ENCODE measurements at regions not wholly inside any gene's neighbourhood (a gene's known extent, or its start where the extent isn't known, plus 50 kb on each side); places are given as distances from the start of the nearest gene placed in this dataset.
"Not testable (repeated sequence)": the region's sequence is repeated elsewhere in the genome, so short reads cannot be mapped to it uniquely, and the experiment has no call there.

DNA sequence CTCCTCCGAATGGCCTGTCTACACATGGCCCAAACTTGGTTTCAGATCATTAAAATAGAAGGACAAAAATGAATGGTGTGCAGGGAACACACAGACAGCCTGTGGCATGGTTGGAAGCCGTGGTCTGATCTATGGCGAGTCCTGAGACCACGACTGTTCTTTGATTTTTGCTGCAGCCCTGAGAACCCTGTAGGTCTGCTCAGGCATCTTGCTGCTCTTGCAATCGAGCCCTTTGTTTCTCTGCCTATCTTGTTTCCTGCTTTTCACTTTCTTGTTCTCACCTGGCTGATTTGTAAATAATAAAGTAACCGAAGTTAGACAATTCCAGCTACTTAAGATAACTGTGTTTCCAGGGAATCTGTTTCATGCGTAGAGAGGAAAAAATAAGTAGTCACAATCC lies 54.1 kb upstream of the NBPF9 start:
- not testable (repeated sequence) for DNase-seq

DNA sequence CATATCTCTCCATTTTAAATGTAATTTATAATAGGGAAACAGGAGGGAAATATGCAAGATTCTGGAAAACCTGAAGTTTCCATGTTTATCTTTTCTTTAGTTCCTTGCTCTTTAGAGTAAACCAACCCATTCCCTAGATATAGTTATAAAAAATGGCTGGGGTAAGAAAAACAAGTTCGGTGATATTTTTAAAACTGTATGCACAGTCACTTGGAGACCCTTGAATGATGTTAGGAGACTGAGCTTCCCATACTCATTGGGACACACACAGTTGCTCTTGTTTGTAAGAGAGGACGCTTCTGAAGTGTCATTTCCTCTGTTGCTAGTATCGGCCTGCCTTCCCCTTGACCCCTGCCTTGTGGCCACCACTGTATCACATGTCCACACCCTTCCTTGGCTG lies 55.0 kb upstream of the NBPF9 start:
- not testable (repeated sequence) for DNase-seq

DNA sequence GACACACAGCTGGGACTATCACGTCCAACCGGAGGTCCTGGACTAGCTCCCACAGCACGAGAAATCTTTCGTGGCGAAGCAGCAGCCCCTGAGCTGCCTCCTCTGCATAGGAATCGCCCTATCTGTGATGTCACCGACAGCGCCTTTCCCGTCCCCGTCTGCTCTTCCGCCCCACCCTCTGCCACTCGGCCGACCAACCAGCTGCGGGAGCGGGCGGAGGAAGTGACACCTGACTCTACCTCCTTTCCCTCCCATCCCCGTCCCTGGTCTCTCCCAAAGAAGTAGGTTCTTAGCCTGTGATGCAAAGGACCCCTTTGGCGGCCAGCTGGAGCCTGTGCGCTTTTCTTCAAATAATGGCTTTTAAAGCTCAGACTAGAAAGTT lies 59.7 kb upstream of the NBPF9 start:
- DNase-seq: not testable (repeated sequence)

DNA sequence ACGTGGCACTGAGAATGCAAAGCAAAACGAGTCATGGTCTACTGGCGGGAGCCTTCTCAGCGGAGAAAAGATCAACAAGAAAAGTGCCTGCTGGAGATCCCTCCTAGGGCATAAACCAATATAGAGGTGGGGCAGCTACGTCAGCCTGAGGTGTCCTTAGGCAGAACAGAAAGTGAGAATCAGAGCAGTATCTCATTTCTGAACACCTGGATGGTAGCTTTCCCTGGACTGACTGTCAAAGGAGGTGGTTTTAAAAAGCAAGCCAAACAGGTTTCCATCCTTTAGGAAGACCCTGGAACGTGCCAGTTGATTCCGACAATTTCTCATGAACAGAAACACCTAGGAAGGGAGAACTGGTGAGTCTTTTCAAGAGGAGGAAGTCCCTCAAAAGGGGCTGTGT lies 71.4 kb upstream of the NBPF9 start:
- DNase-seq: not testable (repeated sequence)

DNA sequence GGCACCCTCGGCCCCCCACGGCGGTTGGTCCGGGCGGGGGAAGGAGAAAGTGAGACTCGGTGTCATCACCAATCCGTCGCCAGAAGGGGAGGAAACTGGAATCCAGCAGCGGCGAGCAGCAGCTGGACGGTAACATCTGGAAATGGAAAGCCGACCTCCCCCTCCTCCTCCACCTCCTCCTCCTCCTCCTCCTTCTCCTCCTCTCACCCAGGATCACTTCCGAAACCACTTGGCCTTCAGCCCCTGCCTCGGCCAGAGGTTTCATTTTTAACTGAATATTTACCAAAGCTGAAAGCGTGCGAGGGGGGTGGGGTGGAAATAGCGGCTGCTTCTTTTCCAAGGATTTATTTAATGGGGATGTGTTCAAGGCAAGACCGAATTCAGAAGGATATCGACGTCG lies 72.5 kb upstream of the NBPF9 start:
- not testable (repeated sequence) for DNase-seq

DNA sequence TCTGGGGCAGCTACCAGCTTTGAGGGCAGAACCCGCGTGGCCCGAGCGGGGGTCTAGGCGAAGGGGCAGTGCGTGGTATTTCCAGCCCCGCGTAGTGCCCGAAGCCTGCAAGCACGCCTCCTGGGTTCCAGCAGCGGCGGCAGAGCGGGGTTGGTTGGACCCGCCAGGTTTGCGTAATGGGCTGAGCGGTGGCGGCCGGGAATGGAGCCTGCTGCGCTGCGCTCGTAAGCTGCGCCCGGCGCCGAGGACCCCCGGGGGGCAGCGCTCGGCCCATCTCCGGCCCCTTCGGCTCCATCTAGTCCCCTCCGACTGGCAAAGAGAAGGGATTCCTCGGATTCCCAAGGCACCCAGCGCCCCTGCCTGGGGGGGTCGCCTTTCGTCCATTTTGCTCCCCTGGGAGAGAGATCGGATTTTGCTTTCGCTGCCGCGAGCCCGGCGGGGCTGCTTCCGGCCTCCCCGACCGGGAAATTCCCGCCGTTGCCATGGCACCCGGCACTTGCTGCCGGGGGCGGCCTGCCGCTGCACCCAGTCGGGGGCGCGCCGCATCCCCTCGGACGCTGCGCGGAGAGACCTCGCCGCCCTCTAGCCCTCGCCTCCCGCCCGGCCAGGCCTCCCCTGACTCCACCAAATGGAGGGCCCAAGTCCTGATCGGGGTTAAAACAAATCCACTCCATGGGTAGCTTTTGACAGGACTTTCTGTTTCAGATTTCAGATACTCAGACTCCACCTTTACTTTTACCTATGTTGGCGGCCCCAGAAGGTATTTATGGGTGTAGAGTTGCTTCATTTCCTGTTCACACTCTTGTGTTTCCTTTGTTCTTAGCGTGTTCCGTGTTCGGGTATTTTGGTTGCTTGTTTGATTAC lies 73.3 kb upstream of the NBPF9 start:
- DNase-seq: peak; percentile 15

DNA sequence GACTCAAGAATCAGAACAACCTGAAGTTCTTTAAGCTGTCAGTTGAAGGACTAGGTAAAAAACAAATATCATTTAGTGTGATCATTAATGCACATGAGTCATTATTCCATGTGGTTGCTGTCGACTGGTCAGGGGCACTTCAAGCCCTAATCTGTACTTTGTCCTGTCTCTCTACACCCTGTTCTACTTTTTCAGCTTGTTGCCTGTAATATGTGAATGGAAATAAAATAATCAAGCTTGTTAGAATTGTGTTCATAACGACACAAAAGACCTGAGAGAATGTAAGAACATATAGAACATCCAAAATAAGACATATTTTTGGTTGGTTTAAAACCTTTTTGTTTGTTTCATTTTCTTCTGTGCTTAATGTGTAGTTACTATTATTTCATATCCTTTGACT lies 87.4 kb upstream of the NBPF9 start:
- not testable (repeated sequence) for DNase-seq

DNA sequence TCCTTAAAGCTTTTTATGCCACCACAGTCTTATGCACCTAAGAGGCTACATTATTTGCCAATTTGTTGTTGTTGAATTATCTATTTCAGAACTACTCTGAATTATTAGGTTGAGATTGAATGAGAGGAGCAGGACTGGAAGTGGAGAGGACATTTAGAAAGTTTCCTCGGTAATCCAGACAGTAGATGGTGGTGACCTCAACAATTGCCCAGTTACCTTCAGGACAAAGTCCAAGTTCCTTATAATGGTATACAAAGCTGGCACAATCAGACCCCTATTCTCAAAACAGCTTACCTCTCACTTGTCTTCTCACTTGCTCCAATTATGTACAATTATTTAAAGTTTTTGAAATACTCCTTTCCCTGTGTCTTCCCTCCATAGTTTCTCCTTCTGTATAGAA lies 93.3 kb upstream of the NBPF9 start:
- DNase-seq: not testable (repeated sequence)

DNA sequence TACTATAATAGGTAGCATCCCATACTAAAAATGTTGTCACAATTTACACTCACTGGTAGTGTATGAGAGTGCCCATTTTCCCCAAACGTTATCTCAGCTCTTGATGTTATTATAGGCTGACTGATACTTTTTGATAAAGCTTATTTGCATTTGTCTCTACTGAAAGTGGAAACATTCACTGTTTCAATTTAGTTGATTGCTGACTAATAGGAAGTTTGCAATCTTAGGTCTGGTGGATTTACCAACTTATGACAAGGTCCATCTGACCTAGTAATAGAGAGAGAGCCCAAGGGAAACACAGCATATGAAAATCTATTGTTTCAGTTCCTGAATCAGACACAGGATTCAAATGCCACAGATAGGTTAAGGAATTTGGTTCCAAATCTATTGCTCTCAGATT lies 97.2 kb upstream of the NBPF9 start:
- DNase-seq: not testable (repeated sequence)

DNA sequence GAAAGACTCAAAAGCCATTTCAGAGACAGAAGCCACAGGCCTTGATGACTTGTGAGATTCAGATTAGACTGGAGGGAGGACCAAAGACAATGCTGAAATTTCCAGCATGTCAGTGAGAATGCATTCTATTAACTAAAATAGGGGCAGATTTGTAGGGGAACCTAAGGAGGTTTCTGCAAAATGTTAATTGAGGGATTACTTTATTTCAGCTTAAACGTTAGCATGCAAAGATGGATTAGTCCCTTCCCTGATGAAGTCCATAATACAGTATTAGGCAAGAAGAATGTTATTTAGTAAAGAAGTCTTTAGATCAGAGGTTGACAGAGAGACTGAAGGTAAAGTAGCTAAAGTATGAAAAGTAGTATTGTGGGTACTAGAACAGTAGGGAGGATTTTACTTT lies 98.9 kb upstream of the NBPF9 start:
- not testable (repeated sequence) for DNase-seq

DNA sequence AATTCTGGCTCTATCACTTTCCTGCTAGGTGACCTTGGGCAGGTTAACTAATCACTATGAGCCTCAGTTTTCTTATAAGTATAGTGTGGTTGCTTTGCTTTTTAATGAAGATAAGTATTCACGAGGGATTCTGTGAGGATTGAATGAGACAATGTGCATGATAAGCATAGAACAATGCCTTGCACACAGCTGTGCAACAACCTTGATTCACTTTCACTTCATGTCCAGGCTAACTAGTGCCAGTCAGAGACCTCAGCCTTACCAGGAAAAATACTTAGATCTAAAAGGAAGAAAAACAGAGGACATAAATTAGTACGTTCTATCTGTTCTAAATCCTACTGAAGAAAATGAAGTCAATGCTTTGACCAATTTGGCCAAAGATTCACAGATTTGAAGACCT lies 101.0 kb upstream of the NBPF9 start:
- DNase-seq: not testable (repeated sequence)

DNA sequence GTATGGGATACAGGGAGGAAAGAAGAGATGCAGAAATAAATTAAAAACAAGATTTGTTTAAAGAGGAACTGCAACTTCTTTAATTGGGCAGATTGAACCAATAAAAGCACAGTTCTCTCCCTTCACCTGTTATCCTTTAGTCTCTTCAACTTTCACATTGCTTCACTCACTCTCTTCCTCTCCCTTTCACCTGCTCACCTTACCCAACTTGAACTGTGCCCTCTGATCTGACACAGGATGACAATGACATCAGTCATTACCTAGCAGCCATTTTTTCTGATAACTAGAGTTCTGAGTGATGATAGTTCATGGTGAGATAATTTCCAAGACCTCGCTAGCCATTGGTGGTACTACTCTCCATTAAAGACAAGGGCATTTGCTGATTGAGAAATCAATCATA lies 105.5 kb upstream of the NBPF9 start:
- DNase-seq: not testable (repeated sequence)

DNA sequence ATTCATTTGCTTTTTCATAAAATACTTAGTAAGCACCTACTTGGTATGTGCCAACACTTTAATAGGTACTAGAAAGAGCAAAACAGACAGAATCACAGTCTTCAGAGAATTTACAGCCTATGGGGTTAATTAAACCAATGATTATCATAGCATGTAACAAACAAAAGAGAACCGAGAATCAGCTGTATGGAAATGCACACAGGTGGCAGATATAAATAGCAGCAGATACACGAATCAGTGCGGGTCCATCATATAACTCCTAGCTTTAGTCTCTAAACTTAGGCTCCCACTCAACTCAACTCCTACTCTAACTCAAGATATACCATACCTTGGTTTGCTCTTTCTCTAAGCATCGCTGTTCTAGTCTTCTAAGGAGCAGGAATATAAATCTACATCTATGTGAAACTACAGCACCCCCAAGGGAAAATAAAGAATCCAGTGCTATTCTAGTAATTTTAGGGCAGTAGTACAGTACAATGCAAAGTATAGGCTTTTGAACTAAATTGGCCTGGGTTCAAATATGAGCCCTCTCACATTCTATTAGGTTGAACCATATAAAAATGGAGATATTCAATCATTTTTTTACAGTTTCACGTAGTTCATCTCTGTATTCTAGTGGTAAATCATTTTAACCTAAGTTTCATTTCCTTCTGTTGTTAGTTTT lies 108.5 kb upstream of the NBPF9 start:
- not testable (repeated sequence) for DNase-seq

DNA sequence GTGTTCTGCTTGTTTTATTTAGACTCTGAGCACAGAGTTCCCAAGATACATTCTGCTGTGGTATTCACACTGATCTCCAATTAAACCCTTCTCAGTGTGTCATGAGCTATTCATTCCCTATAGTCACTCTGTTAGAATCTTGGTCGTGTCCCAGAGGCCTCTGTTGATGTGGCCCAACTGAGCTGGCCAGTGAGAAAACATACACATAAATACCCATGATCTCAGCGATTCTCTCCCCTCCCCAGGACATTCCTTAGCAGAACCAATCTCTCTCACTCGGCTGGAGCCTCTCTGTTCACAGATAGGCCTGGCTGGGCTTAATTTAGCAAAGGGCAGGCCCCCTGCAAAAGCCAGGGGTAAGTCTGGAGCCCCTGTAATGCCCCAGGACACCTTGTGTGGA lies 109.6 kb upstream of the NBPF9 start:
- not testable (repeated sequence) for DNase-seq

DNA sequence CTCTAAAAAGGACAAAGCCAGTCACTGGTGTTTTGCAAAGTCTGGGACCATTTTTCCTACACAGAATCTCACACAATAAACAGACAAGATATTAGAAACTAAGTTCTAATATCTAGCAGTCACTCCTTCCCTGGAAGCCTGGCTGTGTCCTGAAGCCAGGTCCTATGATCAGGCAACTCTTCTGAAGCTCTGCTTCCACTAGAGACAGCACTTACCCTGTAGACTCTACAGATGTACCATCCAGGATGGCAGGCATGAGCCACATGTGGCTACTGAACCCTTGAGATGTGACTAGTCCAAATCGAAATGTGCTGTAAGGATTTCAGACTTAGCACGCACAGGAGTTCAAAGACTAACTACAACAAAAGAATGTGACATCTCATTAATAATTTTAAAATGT lies 110.3 kb upstream of the NBPF9 start:
- not testable (repeated sequence) for DNase-seq

DNA sequence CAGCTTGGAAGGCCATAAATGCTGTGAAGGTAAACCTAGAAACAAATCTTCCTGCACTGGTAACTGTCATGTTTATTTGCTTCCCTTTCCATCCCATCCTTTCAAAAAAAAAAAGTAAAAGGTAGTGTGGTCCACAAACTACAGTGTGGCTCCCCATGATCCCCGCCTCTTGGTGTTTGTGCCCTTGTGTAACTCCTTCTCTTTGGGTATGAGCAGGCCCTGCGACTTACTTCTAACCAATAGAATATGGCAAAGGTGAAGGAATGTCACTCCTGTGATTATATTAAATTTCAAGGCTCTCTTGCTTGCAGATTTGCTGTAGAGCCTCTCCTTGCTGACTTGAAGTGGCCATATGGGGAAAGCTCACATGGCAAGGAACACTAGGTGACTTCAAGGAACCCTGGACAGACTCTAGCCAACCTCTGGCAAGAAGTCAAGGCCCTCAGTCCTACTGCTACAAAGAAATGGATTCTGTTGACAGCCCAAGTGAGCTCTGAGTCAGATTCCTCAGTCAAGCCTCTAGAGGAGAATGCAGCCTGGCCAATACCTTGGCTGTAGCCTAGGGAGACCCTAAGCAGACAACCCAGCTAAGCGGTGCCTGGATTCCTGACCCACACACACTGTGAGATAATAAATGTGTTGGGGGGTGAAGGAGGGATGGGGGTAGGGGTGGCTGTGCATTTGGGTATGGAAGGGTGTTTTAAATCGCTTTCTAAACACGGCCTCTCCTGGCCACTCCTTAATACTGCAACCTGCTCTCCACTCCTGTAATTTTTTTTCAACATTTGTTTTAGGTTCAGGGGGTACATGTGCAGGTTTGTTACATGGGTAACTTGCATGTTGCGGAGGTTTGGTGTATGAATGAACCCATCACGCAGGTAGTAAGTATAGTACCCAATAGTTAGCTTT lies 115.0 kb upstream of the NBPF9 start:
- DNase-seq: not testable (repeated sequence)

DNA sequence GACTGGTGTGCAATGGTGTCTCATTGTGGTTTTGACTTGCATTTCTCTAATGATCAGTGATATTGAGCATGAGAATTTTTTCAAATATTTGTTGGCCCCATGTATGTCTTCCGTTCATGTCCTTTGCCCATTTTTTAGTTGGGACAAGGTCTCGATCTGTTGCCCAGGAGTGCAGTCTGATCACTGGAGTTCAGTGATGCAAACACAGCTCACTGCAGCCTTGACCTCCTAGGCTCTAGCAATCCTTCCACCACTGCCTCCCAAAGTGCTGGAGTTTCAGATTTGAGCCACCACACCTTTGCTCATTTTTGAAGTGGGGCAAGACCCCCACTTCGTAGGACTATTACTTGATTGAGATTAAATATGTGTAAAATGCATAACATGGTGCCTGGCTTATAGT lies 116.2 kb upstream of the NBPF9 start:
- not testable (repeated sequence) for DNase-seq

DNA sequence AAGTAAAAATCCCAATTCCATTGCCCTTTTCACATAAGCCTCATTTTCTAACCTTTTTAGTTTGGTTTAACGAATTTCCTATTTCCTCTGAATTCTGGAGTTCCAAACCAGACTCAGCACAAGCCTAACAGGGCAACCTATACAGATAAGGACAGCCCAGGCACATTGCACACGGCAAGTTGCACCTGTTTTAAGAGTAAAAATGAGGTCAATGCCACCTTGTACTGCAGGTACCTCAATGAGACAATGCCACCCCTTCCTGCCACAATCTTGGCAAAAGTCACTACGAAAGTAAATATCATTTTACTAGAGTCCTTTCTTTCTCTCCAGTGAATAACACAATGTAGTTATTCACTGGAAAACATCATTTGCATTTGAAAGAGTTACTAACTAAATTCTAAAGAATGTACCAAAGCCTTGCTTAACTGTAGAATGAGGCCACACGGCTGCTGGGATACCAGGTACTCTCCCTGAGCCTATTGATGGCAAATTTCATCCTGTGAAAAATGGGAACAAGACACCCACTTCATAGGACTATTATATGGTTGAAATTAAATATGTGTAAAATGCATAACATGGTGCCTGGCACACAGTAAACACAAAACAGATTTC lies 117.2 kb upstream of the NBPF9 start:
- DNase-seq: not testable (repeated sequence)

DNA sequence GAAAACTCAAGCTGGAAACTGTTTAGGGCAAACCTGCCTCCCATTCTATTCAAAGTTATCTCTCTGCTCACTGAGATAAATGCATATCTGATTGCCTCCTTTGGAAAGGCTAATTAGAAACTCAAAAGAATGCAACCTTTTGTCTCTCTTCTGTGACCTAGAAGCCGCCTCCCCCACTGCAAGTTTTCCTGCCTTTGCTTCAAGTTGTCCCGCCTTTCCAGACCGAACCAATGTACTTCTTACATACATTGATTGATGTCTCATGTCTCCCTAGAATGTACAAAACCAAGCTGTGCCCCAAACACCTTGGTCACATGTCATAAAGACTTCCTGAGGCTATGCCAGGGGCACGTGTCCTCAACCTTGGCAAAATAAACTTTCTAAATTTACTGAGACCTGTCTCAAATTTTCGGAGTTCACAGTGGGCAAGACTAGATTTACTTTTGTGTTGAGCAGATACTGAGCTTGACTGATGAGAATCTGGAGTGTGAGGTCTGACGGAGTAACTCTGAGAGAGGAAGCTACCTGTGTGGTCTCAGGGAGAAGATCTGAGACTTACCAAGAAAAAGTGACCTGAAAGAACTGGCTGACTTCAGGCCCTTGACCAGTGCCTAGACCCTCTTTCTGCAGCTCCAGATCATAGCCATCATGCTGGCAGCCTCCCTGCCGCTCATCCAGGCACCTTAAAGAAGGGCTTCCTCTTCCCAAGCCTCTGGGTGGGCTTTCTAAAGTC lies 124.7 kb upstream of the NBPF9 start:
- not testable (repeated sequence) for DNase-seq

DNA sequence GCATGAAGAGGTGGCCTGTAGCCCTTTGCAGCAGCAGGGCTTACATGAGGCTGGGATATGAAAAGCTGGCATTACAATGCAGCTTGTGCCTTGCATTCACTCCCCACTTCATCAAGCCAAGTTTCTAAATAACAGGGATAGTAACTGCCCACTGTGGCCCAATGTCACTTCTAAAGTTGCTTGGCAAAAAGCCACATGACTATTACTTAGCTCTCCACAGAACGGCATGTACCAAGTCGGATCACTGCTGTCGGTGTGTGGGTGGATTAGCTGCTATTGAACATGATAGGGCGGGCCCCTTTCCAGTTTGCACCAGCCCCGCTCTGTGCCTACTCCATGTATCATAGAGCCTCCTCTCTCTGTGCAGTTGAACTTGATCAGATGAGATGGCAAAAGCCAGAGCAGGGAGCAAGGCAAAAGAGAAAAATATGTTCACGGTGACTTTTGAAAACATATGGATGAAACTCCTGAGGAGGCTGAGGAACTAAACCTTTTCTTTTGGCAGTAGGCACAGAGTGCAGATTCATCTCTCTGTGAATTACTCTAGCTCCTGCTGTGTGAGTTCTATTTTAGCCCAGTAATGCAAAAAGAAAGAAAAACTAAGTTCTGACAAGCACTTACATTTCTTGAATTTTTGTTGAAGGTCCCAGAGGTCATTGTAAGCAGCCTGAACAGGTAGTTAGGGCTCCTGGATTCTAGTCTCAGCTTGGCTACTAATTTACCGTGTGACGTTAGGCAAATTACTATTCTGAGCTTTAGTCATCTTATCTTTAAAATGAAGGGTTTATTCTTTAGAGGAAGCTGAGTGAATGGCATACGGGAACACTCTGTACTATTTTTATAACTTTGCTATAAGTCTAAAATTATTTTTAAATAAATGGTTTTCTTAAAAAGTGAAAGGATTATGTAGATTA lies 125.6 kb upstream of the NBPF9 start:
- DNase-seq: not testable (repeated sequence)

DNA sequence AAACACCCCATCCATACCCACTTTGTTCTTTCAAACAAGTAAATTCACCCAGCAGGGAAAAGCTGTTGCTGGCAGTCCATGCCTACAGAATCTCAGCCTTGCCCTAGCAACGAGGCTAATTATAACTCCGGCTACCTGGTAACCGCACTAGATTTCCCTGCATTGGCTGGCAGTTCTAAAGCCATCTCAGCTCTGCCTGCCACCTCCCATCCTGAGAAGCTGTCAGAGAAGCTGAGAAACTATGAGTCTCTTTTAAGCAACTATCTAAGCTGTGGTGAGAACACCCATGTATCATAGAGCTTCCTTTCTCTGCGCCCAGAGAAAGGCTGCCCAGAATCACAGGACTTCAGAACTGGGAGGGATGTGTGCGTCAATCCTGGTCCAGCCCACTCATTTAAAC lies 126.5 kb upstream of the NBPF9 start:
- DNase-seq: not testable (repeated sequence)
